ENCODE measurements at regions not wholly inside any gene's neighbourhood (a gene's known extent, or its start where the extent isn't known, plus 50 kb on each side); places are given as distances from the start of the nearest gene placed in this dataset.

DNA sequence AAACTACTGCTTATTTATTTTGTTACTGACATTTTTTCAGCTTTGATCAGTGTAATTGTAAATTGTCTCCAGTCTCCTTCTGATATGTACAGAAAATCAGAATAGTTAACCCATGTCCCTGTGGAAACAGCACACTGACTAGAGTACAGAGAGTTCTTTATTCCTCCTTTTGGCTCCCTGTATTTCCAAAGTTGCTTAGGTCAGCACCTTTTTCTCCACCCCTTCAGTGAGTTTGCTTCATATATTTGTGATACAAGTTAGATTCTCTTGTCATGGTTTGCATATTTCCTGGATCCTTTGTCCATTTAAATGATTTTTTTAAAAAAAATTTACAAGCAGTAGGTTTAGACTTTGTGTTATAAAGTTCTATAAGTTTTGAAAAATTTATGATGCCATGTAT, 2051.1 kb upstream of the LRRTM1 start (continued):
- TF ChIP-seq, protein P1, sequence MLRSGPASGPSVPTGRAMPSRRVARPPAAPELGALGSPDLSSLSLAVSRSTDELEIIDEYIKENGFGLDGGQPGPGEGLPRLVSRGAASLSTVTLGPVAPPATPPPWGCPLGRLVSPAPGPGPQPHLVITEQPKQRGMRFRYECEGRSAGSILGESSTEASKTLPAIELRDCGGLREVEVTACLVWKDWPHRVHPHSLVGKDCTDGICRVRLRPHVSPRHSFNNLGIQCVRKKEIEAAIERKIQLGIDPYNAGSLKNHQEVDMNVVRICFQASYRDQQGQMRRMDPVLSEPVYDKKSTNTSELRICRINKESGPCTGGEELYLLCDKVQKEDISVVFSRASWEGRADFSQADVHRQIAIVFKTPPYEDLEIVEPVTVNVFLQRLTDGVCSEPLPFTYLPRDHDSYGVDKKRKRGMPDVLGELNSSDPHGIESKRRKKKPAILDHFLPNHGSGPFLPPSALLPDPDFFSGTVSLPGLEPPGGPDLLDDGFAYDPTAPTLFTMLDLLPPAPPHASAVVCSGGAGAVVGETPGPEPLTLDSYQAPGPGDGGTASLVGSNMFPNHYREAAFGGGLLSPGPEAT (IDR thresholded peaks at IDR 0.05; ENCODE audit: low read depth): no peak
- TF ChIP-seq IKZF1 (conservative IDR thresholded peaks at IDR 0.05) (no peak), WRNIP1 (IDR thresholded peaks at IDR 0.05; ENCODE audit: borderline replicate concordance, low read depth, low read length) (no peak), EZH2 (IDR thresholded peaks at IDR 0.05; ENCODE audit: borderline replicate concordance, control insufficient read depth, low read depth, low read length) (no peak), RB1 (IDR thresholded peaks at IDR 0.05; ENCODE audit: borderline replicate concordance) (no peak), SP1 (IDR thresholded peaks at IDR 0.05; ENCODE audit: low read depth, low read length) (no peak), ZNF24 (IDR thresholded peaks at IDR 0.05) (no peak), ASH2L (IDR thresholded peaks at IDR 0.05; ENCODE audit: borderline replicate concordance, low read depth) (no peak), PAX8 (IDR thresholded peaks at IDR 0.05) (no peak), MYC (IDR thresholded peaks at IDR 0.05; ENCODE audit: insufficient read depth, insufficient read length, insufficient replicate concordance, low read length, severe bottlenecking) (no peak), PAX5 (IDR thresholded peaks at IDR 0.05; ENCODE audit: borderline replicate concordance, low read depth, low read length) (no peak)
- TF ChIP-seq, protein P2, sequence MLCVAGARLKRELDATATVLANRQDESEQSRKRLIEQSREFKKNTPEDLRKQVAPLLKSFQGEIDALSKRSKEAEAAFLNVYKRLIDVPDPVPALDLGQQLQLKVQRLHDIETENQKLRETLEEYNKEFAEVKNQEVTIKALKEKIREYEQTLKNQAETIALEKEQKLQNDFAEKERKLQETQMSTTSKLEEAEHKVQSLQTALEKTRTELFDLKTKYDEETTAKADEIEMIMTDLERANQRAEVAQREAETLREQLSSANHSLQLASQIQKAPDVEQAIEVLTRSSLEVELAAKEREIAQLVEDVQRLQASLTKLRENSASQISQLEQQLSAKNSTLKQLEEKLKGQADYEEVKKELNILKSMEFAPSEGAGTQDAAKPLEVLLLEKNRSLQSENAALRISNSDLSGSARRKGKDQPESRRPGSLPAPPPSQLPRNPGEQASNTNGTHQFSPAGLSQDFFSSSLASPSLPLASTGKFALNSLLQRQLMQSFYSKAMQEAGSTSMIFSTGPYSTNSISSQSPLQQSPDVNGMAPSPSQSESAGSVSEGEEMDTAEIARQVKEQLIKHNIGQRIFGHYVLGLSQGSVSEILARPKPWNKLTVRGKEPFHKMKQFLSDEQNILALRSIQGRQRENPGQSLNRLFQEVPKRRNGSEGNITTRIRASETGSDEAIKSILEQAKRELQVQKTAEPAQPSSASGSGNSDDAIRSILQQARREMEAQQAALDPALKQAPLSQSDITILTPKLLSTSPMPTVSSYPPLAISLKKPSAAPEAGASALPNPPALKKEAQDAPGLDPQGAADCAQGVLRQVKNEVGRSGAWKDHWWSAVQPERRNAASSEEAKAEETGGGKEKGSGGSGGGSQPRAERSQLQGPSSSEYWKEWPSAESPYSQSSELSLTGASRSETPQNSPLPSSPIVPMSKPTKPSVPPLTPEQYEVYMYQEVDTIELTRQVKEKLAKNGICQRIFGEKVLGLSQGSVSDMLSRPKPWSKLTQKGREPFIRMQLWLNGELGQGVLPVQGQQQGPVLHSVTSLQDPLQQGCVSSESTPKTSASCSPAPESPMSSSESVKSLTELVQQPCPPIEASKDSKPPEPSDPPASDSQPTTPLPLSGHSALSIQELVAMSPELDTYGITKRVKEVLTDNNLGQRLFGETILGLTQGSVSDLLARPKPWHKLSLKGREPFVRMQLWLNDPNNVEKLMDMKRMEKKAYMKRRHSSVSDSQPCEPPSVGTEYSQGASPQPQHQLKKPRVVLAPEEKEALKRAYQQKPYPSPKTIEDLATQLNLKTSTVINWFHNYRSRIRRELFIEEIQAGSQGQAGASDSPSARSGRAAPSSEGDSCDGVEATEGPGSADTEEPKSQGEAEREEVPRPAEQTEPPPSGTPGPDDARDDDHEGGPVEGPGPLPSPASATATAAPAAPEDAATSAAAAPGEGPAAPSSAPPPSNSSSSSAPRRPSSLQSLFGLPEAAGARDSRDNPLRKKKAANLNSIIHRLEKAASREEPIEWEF (IDR thresholded peaks at IDR 0.05; ENCODE audit: insufficient replicate concordance, low read depth, low read length): no peak
